DMS79 treated with DMSO at 0.1 percent for 48 hours (cell line): ENCODE measurements at regions not wholly inside any gene's neighbourhood (a gene's known extent, or its start where the extent isn't known, plus 50 kb on each side); places are given as distances from the start of the nearest gene placed in this dataset.
"Not testable (repeated sequence)": the region's sequence is repeated elsewhere in the genome, so short reads cannot be mapped to it uniquely, and the experiment has no call there.

Experiments
- DNase-seq: peaks from one replicate; lab custom pipeline; 2025; lab: John Stamatoyannopoulos, UW

GRCh38 chr9:129561594-129562281, 59.2 kb downstream of the C9orf50 start:
- peak; percentile 72 for DNase-seq

DNA sequence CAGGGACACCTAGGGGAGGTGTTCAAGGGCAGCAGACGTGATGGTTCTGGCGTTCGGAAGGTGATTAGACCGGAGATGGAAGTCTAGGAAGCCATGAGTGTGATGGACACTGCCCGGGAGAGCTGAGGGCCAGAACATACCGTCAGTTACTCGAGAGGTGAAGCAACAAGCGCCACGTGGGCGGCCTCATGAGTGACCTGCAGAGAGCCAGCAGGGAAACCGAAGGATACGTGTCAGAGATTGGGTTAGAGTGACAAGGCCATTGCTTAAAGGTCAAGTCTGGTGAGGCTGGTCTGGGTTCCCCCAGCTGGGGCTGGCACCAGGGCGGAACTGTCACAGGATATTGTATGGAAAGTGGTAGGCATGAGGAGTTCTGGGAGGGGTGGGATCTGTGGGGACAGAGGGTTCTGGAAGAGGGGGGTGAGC, 60.0 kb downstream of the C9orf50 start:
- DNase-seq, result no peak

DNA sequence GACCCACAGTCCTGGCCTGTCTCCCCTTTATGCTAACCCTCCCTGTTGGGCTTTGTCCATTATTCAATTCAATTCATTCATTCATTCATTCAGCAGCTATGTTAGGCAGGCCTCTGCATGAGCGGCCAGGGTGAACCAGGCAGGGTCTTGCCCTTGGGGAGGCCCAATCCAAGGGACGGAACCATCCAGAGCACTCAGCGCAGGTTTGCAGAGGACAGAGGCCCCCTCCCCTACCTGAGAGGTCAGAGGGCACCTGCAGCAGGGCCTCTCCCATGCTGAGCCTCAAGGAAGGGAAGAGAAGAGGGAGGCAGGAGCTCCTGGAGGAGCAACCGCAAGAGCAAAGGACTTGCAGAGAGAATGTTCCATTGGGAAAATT, 61.4 kb downstream of the C9orf50 start:
- no peak for DNase-seq

DNA sequence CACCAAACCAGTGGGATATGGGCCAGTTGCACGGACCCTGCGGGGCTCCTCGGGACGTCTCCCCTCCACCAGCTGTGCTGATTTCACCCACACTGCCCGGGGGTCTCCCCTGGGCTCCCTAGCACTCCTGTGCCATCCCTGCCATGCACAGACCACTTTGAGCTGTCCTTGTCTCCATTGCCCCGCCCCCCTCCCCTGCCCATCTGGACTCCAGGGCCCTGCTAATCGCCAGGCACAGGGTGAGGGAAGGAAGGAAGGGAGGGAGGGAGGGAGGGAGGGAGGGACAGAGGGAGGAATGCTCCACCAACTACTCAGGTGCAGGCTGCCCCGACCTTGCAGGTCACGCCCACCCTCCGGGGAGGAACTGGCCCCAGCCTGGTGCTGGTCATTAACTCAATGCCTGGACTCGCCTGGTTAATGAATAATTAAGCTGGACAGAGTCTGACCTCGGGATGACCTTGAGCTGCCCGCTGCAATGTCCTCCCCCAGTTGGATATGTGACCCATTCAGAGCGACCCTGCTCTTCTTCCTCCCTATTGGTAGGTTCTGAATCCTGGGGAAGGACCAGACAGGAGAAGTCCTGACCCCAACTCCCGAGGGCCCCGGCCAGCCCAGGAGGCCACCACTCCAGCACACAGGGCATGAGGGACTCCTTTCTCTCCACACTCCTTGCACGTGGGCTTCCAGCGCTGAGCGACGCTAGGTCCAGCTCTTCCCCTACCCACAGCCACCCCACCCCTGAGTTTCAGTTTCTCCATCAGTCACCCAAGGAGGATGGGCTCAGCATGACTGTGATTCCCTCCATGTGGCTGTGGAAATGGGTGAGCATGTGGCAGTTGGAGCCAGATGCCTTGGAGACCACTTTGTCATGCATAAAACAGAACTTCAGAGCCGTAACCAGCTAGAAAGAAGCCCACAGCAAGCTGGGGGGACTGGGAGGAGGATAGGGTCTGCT, 62.1 kb downstream of the C9orf50 start:
- no peak for DNase-seq

- no peak for DNase-seq
Observed at GRCh38 chr9:129558063-129558550, 62.8 kb downstream of the C9orf50 start.

DNA sequence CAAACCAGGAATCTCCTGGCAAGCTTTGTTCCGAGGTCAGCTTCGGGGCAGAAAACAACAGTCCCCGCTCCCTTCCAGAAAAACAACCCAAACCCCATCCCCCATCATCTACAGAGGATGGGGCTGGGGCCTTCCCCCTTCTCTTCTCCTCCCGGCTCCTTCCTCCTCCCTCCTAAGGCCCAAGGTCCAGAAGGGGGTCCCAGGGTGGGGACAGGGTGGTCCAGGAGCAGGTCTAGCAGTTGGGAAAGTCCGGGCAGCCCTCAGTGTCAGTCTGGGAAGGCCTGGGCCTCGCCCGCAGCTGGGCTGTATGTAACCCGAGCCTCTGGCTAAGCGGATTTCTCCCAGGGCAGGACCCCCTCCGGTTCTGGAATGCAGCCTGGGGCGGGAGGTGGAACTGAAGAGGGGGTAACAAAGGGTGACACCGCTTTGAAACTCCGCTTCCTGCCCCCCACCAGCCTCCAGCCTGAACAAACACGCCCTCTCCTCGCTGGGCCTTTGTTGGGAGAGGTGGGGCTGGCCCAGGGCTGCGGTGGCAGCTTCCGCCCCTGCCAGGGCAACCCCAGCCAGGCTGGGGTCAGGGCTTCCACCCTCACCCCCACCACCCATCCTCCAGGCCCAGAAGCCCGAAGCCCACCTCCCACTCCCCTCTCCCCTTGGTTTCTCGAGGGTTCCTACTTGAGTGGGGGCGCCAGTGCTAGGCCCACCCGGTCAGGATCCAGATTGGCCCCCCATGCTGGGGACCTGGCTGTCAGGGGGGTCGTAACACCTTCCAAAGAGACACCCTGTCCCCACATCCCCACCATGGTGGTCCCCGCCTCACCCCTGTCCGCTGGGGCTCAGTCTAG, 63.5 kb downstream of the C9orf50 start:
- no peak for DNase-seq

DNA sequence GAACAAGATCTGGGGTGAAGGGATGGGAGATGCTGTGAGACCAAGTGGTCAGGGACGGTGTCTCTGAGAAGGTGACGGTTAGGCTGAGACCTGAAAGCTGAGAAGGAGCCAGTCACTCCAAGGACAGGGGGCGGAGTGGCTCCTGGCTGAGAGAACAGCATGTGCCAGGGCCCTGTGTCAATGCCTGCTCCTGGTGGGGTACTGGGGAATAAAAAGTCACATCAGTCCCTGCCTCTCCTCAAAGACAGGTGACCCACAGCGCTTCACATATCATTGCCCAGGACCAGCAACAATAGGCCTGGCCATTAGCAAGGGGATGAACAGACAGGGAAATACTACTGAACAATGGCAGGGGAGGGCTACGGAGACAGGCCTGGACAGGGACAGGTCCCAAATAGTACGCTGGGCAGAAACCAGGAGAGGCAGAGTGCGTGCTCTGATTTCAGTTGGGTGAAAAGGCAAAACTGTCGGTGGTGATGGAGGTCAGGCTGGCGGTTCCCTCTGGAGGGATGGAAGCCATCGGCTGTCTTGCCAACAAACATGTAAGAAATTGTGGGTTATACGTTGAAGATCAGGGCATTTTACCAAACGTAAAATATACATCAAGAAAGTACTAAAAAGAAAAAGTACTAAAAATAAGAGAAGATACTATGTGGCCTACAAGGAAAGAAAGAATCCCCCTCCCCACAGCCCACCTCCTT, 64.3 kb downstream of the C9orf50 start:
- no peak for DNase-seq

GRCh38 chr9:129555512-129556215, 65.2 kb downstream of the C9orf50 start:
- DNase-seq, result no peak

- no peak for DNase-seq
Observed at GRCh38 chr9:129554649-129555048, 66.3 kb downstream of the C9orf50 start.

DNA sequence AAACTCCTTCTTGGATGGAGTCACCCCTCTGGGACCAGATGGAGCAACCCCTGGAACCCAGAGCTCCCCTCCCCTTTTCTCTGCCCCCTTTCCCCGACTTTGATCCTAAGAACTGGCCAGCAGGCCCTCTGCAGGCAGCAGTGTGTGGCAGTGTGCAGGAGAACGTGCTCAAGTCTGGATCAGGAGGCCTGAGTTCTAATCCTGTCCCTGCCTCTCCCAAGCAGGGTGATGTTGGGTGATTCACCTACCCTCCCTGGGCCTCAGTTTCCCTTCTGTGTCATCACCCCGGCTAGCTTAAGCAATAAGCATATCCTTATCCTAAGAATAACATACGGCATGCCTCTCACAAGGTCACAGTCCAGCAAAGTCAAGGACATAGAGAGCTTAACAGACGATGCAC, 67.6 kb downstream of the C9orf50 start:
- no peak for DNase-seq

- DNase-seq, result no peak
Observed at GRCh38 chr9:129552064-129552463, 68.8 kb downstream of the C9orf50 start.

GRCh38 chr9:129551393-129551973, 69.4 kb downstream of the C9orf50 start:
- no peak for DNase-seq

DNA sequence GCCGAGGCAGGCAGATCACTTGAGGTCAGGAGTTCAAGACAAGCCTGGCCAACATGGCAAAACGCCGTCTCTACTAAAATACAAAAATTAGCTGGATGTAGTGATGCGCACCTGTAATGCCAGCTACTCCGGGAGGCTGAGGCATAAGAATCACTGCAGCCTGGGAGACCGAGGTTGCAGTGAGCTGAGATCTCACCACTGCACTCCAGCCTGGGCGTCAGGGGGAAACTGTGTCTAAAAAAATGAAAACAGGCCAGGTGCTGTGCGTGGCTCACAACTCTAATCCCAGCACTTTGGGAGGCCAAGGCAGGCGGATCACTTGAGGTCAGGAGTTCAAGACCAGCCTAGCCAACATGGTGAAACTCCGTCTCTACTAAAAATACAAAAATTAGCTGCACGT, 69.9 kb downstream of the C9orf50 start:
- DNase-seq, result not testable (repeated sequence)

- peak; percentile 68 for DNase-seq
Observed at GRCh38 chr9:129550199-129550839, 70.6 kb downstream of the C9orf50 start.

- DNase-seq, result no peak
Observed at GRCh38 chr9:129549684-129550083, 71.2 kb downstream of the C9orf50 start.

GRCh38 chr9:129549139-129549538, 71.8 kb downstream of the C9orf50 start:
- no peak for DNase-seq

DNA sequence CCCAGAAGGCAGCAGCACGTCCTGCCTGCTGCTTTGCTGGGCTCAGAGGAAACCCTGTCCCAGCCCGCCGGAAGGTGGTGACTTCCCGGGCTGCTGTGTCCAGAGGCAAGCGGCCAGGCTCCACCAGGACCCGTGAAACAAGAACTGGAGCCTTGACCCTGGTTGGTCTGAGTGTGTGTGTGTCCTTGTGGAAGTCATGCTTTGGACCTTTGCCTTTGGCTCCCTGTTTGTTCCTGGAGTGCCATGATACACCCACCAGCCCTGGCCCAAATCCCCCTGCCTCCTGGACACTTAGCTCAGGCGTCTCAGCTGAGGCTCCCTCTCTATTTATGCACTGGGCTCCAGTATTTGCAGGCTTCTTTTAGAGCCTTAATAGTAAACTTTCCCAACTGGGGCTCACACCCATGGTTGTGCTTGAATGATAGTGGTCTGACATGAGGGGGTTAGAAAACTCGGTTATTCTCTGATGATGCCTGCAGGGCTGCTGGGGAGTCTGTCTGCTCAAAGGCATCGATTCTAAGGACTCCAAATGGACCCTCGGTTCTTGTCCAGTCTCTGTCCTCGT, 72.2 kb downstream of the C9orf50 start:
- DNase-seq, result no peak

DNA sequence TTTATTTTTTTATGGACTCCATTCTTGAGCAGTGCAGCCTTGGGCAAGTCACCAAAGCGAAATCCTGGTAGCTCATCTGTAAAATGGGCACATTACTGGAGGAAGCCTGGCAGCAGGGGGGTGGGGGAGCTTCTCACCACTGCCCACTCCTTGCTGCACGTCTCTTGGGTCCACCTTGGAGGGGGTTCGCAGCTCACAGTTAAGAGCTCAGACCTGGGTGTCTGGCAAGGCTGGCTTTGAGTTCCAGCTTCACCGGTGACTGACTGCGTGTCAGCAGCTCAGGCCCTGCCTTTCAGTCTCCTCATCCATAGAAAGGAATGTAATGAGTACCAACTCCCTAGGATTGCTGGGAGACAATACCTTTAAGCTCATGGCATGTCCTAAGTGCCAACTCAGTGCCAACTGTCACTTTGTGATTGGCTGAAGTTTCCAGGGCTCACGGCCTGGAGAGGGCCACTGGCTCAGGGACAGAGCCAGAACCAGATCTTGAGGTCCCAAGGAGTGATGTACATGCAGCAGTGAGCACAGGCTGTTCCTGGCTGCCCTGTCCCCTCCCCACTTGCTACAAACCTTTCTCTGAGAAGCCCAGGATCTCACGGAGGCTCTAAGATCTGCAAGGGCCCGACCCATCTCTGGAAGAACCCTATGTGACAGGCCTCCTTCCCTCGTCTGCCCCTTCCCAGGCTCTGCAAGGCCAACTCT, 72.9 kb downstream of the C9orf50 start:
- DNase-seq, result no peak

- no peak for DNase-seq
Observed at GRCh38 chr9:129547063-129547462, 73.8 kb downstream of the C9orf50 start.
